RKO (cell line): ENCODE measurements at regions not wholly inside any gene's neighbourhood (a gene's known extent, or its start where the extent isn't known, plus 50 kb on each side); places are given as distances from the start of the nearest gene placed in this dataset.
"Not testable (repeated sequence)": the region's sequence is repeated elsewhere in the genome, so short reads cannot be mapped to it uniquely, and the experiment has no call there.

Source experiments
- DNase-seq: peaks from one replicate; pipeline ENCODE4 v3.0.0-alpha.2; 2016; ENCODE audit warnings: low spot score

- DNase-seq = no peak
Measured at GRCh38 chr18:10142056-10142455, 228.2 kb downstream of the VAPA start.

GRCh38 chr18:10142496-10143160, 228.8 kb downstream of the VAPA start:
- no peak for DNase-seq

GRCh38 chr18:10143596-10143995, 229.8 kb downstream of the VAPA start:
- DNase-seq = no peak

- DNase-seq = no peak
Measured at GRCh38 chr18:10145546-10145945, 231.7 kb downstream of the VAPA start.

GRCh38 chr18:10147226-10147625, 233.4 kb downstream of the VAPA start:
- DNase-seq = no peak

- no peak for DNase-seq
Measured at GRCh38 chr18:10147752-10148151, 233.9 kb downstream of the VAPA start.

- no peak for DNase-seq
Measured at GRCh38 chr18:10148189-10148929, 234.5 kb downstream of the VAPA start.

- no peak for DNase-seq
Measured at GRCh38 chr18:10149768-10150556, 236.1 kb downstream of the VAPA start.

GRCh38 chr18:10150576-10150975, 236.8 kb downstream of the VAPA start:
- DNase-seq = not testable (repeated sequence)

- no peak for DNase-seq
Measured at GRCh38 chr18:10152475-10152874, 238.7 kb downstream of the VAPA start.

- DNase-seq = no peak
Measured at GRCh38 chr18:10153924-10154752, 240.3 kb downstream of the VAPA start.

GRCh38 chr18:10157706-10158105, 243.9 kb downstream of the VAPA start:
- no peak for DNase-seq

- no peak for DNase-seq
Measured at GRCh38 chr18:10160251-10160650, 246.4 kb downstream of the VAPA start.

- DNase-seq = no peak
Measured at GRCh38 chr18:10161315-10161714, 247.5 kb downstream of the VAPA start.

- no peak for DNase-seq
Measured at GRCh38 chr18:10162340-10162739, 248.5 kb downstream of the VAPA start.

- no peak for DNase-seq
Measured at GRCh38 chr18:10164271-10165071, 250.7 kb downstream of the VAPA start.

- no peak for DNase-seq
Measured at GRCh38 chr18:10166164-10166807, 252.5 kb downstream of the VAPA start.

- DNase-seq = no peak
Measured at GRCh38 chr18:10167759-10168158, 253.9 kb downstream of the VAPA start.

- no peak for DNase-seq
Measured at GRCh38 chr18:10168477-10168876, 254.7 kb downstream of the VAPA start.

- DNase-seq = no peak
Measured at GRCh38 chr18:10169064-10169562, 255.3 kb downstream of the VAPA start.
